Psoas muscle (tissue), 7 donors: ENCODE measurements at regions not wholly inside any gene's neighbourhood (a gene's known extent, or its start where the extent isn't known, plus 50 kb on each side); places are given as distances from the start of the nearest gene placed in this dataset.

ENCODE experiments used
- ATAC-seq, 4 donors: fragments of 200-7000 bp; cut with Tn5 transposase; one replicate each; pipeline ENCODE4 v1.9.1; 2020; ENCODE audit warnings: moderate library complexity in 3 of 4, mild to moderate bottlenecking in 2 of 4
- DNase-seq, 2 donors: peaks; one replicate each; pipeline ENCODE4 v3.0.0-alpha.2; 2020
- H3K27ac ChIP-seq: fragments of 200-600 bp; one replicate; pipeline ENCODE4 v1.8.0; 2022
- H3K27me3 ChIP-seq, 3 donors: fragments of 200-600 bp in 1 of 3; one replicate each; pipeline versions ENCODE4 v1.6.1 to v1.8.0; 2013 to 2022; ENCODE audit warnings: low read length in 2 of 3, mild to moderate bottlenecking in 2 of 3, moderate library complexity in 1 of 3; ENCODE audit not compliant: insufficient read depth in 3 of 3
- H3K36me3 ChIP-seq, 2 donors: fragments of 200-600 bp in 1 of 2; one replicate each; pipeline versions ENCODE4 v1.6.1 to v1.8.0; 2013 to 2022; ENCODE audit warnings: low read depth in 1 of 2, mild to moderate bottlenecking in 1 of 2, moderate library complexity in 1 of 2; ENCODE audit not compliant: insufficient read depth in 1 of 2
- H3K4me1 ChIP-seq: fragments of 200-600 bp; one replicate; pipeline ENCODE4 v1.8.0; 2022
- H3K4me3 ChIP-seq: fragments of 200-600 bp; one replicate; pipeline ENCODE4 v1.8.0; 2022; ENCODE audit warnings: mild to moderate bottlenecking
- H3K9me3 ChIP-seq: fragments of 200-600 bp; one replicate; pipeline ENCODE4 v1.8.0; 2022
- CTCF ChIP-seq: fragments of 200-600 bp; IDR thresholded peaks from one replicate; pipeline ENCODE4 v1.8.0; 2022; ENCODE audit warnings: antibody characterized with exemption
- WGBS, 3 donors: extraction: QIAGEN DNeasy Blood & Tissue Kit; methylation state at CpG; one replicate each; pipeline versions ENCODE4 v1.1.6 to v1.1.7; 2013; 5-methylcytosine and 5-hydroxymethylcytosine counted together
- intact Hi-C, 2 donors: fragments of 100-400 bp; cut with DNase I; formaldehyde crosslinking; loops; one replicate each; pipeline versions ENCODE4 v1.11.0 to v1.14.2; 2022
- donor health status: healthy with polysubstance abuse.
- donor health status: DM: no; HTN: no; CAD: no; lungs with moderate emphysema.
- donor health status: Bipolar disorder and iron deficiency.
- donor health status: healthy.
- donor health status: DM: yes; HTN: yes; CAD: no.
- donor health status: DM: no; HTN: no; CAD: no.
- donor health status: DM: yes; HTN: yes; CAD: no.

GRCh38 chrX:120021927-120022326 is 55.6 kb downstream of the RHOXF2B start:
- intact Hi-C loops, result no loop called here
- DNase-seq (no peak), ATAC-seq (no peak)
- 44 to 45% (median 45%) methylated on average over 3 of the region's 3 CpGs for WGBS, 3 donors
- peaks cover 0 to 15% (median 0%) of the 10 kb centered on the region in 3 donors for H3K27me3 ChIP-seq
- no peaks in the 10 kb centered on the region for H3K36me3 ChIP-seq
- H3K4me3 ChIP-seq, result no peak overlapping the region
- H3K27ac ChIP-seq, result no peak overlapping the region
- no peaks in the 10 kb centered on the region for H3K9me3 ChIP-seq
- no peaks in the 10 kb centered on the region for H3K4me1 ChIP-seq
- no peak for TF ChIP-seq CTCF

DNA sequence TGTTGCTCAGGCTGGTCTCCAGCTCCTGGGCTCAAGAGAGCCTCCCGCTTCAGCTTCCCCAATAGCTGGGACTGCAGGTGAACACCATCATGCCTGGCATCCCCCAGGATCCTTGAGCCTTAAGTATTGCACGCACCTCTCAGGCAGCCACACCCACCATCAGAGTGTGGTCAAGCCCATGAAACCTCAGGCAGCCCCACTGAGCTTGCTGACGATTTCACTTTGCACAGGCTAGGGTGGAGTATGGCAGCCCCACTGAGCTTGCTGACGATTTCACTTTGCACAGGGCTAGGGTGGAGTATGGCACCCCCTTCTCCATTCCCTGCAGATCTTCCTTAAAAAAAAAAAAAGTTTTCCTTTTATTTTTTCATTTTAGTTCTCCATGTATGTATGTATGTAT is 57.2 kb downstream of the RHOXF2B start:
- H3K4me3 ChIP-seq, result no peak overlapping the region
- intact Hi-C loops, result no loop called here
- H3K36me3 ChIP-seq, result no peaks in the 10 kb centered on the region
- H3K9me3 ChIP-seq, result no peaks in the 10 kb centered on the region
- 52 to 67% (median 63%) methylated on average over 4 of the region's 4 CpGs for WGBS, 3 donors
- ATAC-seq (no peak), DNase-seq (no peak)
- H3K27me3 ChIP-seq, result peaks cover 0 to 31% (median 6%) of the 10 kb centered on the region in 3 donors
- H3K27ac ChIP-seq, result no peak overlapping the region
- no peaks in the 10 kb centered on the region for H3K4me1 ChIP-seq
- TF ChIP-seq CTCF, result no peak

DNA sequence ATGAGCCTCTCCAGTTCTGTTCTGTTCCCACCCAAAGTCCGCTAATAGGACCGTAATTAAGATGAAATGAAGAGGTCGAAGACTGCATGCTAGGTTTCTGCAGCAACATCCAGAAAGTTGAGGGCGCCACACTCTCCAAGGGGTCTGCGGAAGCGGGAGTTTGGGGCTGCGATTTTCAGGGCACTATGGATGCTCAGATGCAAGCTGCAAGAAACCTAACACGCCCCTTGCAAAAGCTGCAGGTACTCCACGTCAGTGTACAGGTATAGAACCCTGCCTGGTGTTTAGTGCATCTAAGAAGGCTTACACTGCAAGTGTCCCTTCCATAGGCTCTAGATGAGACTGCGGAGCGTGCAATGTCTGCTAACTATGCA is 61.4 kb downstream of the RHOXF2B start:
- no peak for DNase-seq
- Histone ChIP-seq H3K9me3 (no peaks in the 10 kb centered on the region), H3K27me3 (peaks cover 0 to 45% (median 6%) of the 10 kb centered on the region in 3 donors), H3K4me3 (peak overlapping the region; percentile 53), H3K36me3 (no peaks in the 10 kb centered on the region), H3K4me1 (no peaks in the 10 kb centered on the region), H3K27ac (no peak overlapping the region)
- 2 to 30% (median 3%) methylated on average over 11 of the region's 11 CpGs for WGBS, 3 donors
- ATAC-seq, result no peak
- intact Hi-C loops, result no loop called here
- no peak for TF ChIP-seq CTCF

DNA sequence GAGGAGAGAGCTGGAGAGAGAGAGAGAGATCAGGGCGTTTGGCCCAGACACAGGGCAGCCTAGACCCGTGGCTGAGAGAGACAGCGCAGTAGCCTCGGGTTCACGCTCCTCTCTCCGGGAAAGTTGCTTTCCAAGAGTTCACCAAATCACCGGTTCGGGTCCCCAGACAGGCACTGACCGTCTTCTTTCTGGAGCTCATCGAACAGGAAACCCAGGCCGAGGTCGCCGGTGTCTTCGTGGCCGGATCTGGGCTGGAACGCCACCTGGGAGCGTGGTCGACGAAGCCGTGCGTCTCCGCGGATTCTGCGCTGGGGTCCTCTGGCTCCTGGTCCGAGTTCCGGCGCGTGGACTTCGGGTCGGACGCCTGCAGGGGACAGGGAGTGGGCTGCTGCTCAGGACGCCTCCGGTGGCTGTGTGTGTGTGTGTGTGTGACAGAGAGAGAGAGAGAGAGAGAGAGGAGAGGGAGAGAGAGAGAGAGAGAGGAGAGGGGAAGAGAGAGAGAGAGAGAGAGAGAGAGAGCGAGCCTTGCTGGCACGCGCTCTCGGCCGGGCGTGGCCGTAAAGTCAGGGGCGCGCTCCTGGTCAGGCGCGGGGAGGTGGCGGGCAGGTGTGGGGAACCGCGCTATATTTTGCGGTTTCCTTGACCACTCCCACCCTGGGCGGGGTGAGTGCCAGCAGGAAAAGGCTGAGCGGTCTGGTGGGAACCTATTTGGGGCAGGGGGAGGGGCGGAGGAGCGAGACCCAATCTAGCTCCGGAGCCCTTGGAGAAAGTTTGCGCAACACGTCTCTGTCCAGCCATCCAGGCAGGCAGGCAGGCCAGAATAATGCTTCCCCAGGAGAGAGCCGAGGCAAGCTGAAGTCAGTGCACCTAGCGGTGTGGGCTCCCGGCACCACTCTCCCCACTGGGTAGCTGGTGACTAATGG is 62.1 kb downstream of the RHOXF2B start:
- H3K9me3 ChIP-seq, result no peaks in the 10 kb centered on the region
- WGBS, 3 donors, result 1 to 28% (median 2%) methylated on average over 18 to 57 of the region's 58 CpGs
- H3K36me3 ChIP-seq, result no peaks in the 10 kb centered on the region
- no peak overlapping the region for H3K27ac ChIP-seq
- peaks cover 0 to 45% (median 6%) of the 10 kb centered on the region in 3 donors for H3K27me3 ChIP-seq
- H3K4me1 ChIP-seq, result no peaks in the 10 kb centered on the region
- intact Hi-C loops, result no loop called here
- peak overlapping the region; percentile 53 for H3K4me3 ChIP-seq
- ATAC-seq (peak in 1 of 4 donors; percentile 31), DNase-seq (no peak)
- no peak for TF ChIP-seq CTCF
